Fibroblast of skin of back (primary cell): ENCODE measurements at regions not wholly inside any gene's neighbourhood (a gene's known extent, or its start where the extent isn't known, plus 50 kb on each side); places are given as distances from the start of the nearest gene placed in this dataset.
"Not testable (repeated sequence)": the region's sequence is repeated elsewhere in the genome, so short reads cannot be mapped to it uniquely, and the experiment has no call there.

Source experiments
- DNase-seq: peaks from one replicate; pipeline ENCODE4 v3.0.0-alpha.2; 2013

- DNase-seq = not testable (repeated sequence)
These were observed 111.8 kb downstream of the FOXD4L6 start for GRCh38 chr9:41016699-41017098.

- not testable (repeated sequence) for DNase-seq
These were observed 128.4 kb downstream of the FOXD4L6 start for GRCh38 chr9:40999952-41000700.

- not testable (repeated sequence) for DNase-seq
These were observed 133.0 kb downstream of the FOXD4L6 start for GRCh38 chr9:40995490-40995889.

- not testable (repeated sequence) for DNase-seq
These were observed 134.6 kb downstream of the FOXD4L6 start for GRCh38 chr9:40993842-40994241.

GRCh38 chr9:40993375-40993774 is 135.1 kb downstream of the FOXD4L6 start:
- not testable (repeated sequence) for DNase-seq

GRCh38 chr9:40992472-40992821 is 136.0 kb downstream of the FOXD4L6 start:
- not testable (repeated sequence) for DNase-seq

GRCh38 chr9:40991741-40992471 is 136.6 kb downstream of the FOXD4L6 start:
- peak; percentile 97 for DNase-seq

GRCh38 chr9:40991100-40991740 is 137.3 kb downstream of the FOXD4L6 start:
- peak; percentile 0 for DNase-seq

GRCh38 chr9:40986332-40986731 is 142.1 kb downstream of the FOXD4L6 start:
- DNase-seq = not testable (repeated sequence)

GRCh38 chr9:40975351-40975750 is 153.1 kb downstream of the FOXD4L6 start:
- DNase-seq = not testable (repeated sequence)

GRCh38 chr9:40974912-40975311 is 153.6 kb downstream of the FOXD4L6 start:
- DNase-seq = not testable (repeated sequence)

GRCh38 chr9:40971773-40972172 is 156.7 kb downstream of the FOXD4L6 start:
- DNase-seq = not testable (repeated sequence)

GRCh38 chr9:40970340-40970739 is 158.1 kb downstream of the FOXD4L6 start:
- not testable (repeated sequence) for DNase-seq

- not testable (repeated sequence) for DNase-seq
These were observed 166.0 kb downstream of the FOXD4L6 start for GRCh38 chr9:40962461-40962860.

- DNase-seq = not testable (repeated sequence)
These were observed 176.5 kb downstream of the FOXD4L6 start for GRCh38 chr9:40951876-40952494.

GRCh38 chr9:40946228-40946627 is 182.3 kb downstream of the FOXD4L6 start:
- not testable (repeated sequence) for DNase-seq

GRCh38 chr9:40942730-40943129 is 185.8 kb downstream of the FOXD4L6 start:
- DNase-seq = not testable (repeated sequence)

GRCh38 chr9:40939888-40940209 is 188.6 kb downstream of the FOXD4L6 start:
- DNase-seq = not testable (repeated sequence)

GRCh38 chr9:40939201-40939887 is 189.1 kb downstream of the FOXD4L6 start:
- not testable (repeated sequence) for DNase-seq

GRCh38 chr9:40935336-40935735 is 193.1 kb downstream of the FOXD4L6 start:
- no peak for DNase-seq

GRCh38 chr9:40934480-40934879 is 194.0 kb downstream of the FOXD4L6 start:
- DNase-seq = not testable (repeated sequence)

- not testable (repeated sequence) for DNase-seq
These were observed 198.1 kb downstream of the FOXD4L6 start for GRCh38 chr9:40930426-40930825.
